Forelimb muscle (tissue), 1 donor: ENCODE measurements at regions not wholly inside any gene's neighbourhood (a gene's known extent, or its start where the extent isn't known, plus 50 kb on each side); places are given as distances from the start of the nearest gene placed in this dataset.
"Not testable (repeated sequence)": the region's sequence is repeated elsewhere in the genome, so short reads cannot be mapped to it uniquely, and the experiment has no call there.

Experiments
- DNase-seq: peaks from one replicate; pipeline ENCODE4 v3.0.0-alpha.2; 2013; ENCODE audit warnings: low read depth

GRCh38 chr13:73306688-73307087 lies 247.9 kb downstream of the KLF5 start:
- DNase-seq = no peak

- DNase-seq = no peak
Observed at GRCh38 chr13:73304442-73304841, 245.6 kb downstream of the KLF5 start.

GRCh38 chr13:73303851-73304250 lies 245.0 kb downstream of the KLF5 start:
- DNase-seq = no peak

GRCh38 chr13:73301622-73302021 lies 242.8 kb downstream of the KLF5 start:
- not testable (repeated sequence) for DNase-seq

GRCh38 chr13:73300718-73301425 lies 242.1 kb downstream of the KLF5 start:
- no peak for DNase-seq

GRCh38 chr13:73299787-73300186 lies 241.0 kb downstream of the KLF5 start:
- no peak for DNase-seq

GRCh38 chr13:73293913-73294523 lies 235.2 kb downstream of the KLF5 start:
- DNase-seq = no peak

- no peak for DNase-seq
Observed at GRCh38 chr13:73292127-73292526, 233.3 kb downstream of the KLF5 start.

- DNase-seq = no peak
Observed at GRCh38 chr13:73290844-73291243, 232.0 kb downstream of the KLF5 start.

- no peak for DNase-seq
Observed at GRCh38 chr13:73288596-73288995, 229.8 kb downstream of the KLF5 start.

- no peak for DNase-seq
Observed at GRCh38 chr13:73287831-73288230, 229.0 kb downstream of the KLF5 start.

GRCh38 chr13:73286942-73287620 lies 228.3 kb downstream of the KLF5 start:
- DNase-seq = no peak

GRCh38 chr13:73286177-73286576 lies 227.4 kb downstream of the KLF5 start:
- DNase-seq = no peak

- DNase-seq = no peak
Observed at GRCh38 chr13:73284081-73284874, 225.5 kb downstream of the KLF5 start.

GRCh38 chr13:73283636-73284035 lies 224.8 kb downstream of the KLF5 start:
- no peak for DNase-seq

GRCh38 chr13:73281746-73282145 lies 222.9 kb downstream of the KLF5 start:
- no peak for DNase-seq

GRCh38 chr13:73278186-73278585 lies 219.4 kb downstream of the KLF5 start:
- no peak for DNase-seq

- DNase-seq = no peak
Observed at GRCh38 chr13:73275163-73275562, 216.4 kb downstream of the KLF5 start.

- no peak for DNase-seq
Observed at GRCh38 chr13:73274147-73274546, 215.3 kb downstream of the KLF5 start.

GRCh38 chr13:73273745-73274144 lies 214.9 kb downstream of the KLF5 start:
- DNase-seq = no peak

GRCh38 chr13:73273276-73273675 lies 214.5 kb downstream of the KLF5 start:
- no peak for DNase-seq

GRCh38 chr13:73272831-73273230 lies 214.0 kb downstream of the KLF5 start:
- no peak for DNase-seq
